NCI-H128 (cell line): ENCODE measurements at regions not wholly inside any gene's neighbourhood (a gene's known extent, or its start where the extent isn't known, plus 50 kb on each side); places are given as distances from the start of the nearest gene placed in this dataset.
"Not testable (repeated sequence)": the region's sequence is repeated elsewhere in the genome, so short reads cannot be mapped to it uniquely, and the experiment has no call there.

Experiments used
- DNase-seq: peaks from one replicate; lab custom pipeline; 2025; ENCODE audit not compliant: unreplicated experiment; lab: John Stamatoyannopoulos, UW

- DNase-seq, result no peak
These were observed 89.1 kb upstream of the NEDD4L start for GRCh38 chr18:57954935-57955334.

- DNase-seq, result no peak
These were observed 90.1 kb upstream of the NEDD4L start for GRCh38 chr18:57953883-57954282.

GRCh38 chr18:57951999-57952774, 91.8 kb upstream of the NEDD4L start:
- DNase-seq, result no peak

- DNase-seq, result no peak
These were observed 92.8 kb upstream of the NEDD4L start for GRCh38 chr18:57951117-57951796.

GRCh38 chr18:57950542-57950941, 93.5 kb upstream of the NEDD4L start:
- DNase-seq, result no peak

GRCh38 chr18:57949335-57949734, 94.7 kb upstream of the NEDD4L start:
- DNase-seq, result not testable (repeated sequence)

GRCh38 chr18:57947117-57947516, 96.9 kb upstream of the NEDD4L start:
- DNase-seq, result no peak

GRCh38 chr18:57943723-57944122, 100.3 kb upstream of the NEDD4L start:
- no peak for DNase-seq

GRCh38 chr18:57942493-57942892, 101.5 kb upstream of the NEDD4L start:
- DNase-seq, result no peak

GRCh38 chr18:57941841-57942489, 102.1 kb upstream of the NEDD4L start:
- no peak for DNase-seq

GRCh38 chr18:57940166-57940660, 103.8 kb upstream of the NEDD4L start:
- no peak for DNase-seq

- not testable (repeated sequence) for DNase-seq
These were observed 109.7 kb upstream of the NEDD4L start for GRCh38 chr18:57934375-57934774.

GRCh38 chr18:57931038-57931437, 113.0 kb upstream of the NEDD4L start:
- no peak for DNase-seq

GRCh38 chr18:57930476-57930875, 113.5 kb upstream of the NEDD4L start:
- DNase-seq, result peak; percentile 52

- no peak for DNase-seq
These were observed 114.1 kb upstream of the NEDD4L start for GRCh38 chr18:57929922-57930321.

- no peak for DNase-seq
These were observed 115.6 kb upstream of the NEDD4L start for GRCh38 chr18:57928466-57928865.

GRCh38 chr18:57927511-57927910, 116.5 kb upstream of the NEDD4L start:
- DNase-seq, result no peak

GRCh38 chr18:57925706-57926105, 118.3 kb upstream of the NEDD4L start:
- DNase-seq, result no peak

GRCh38 chr18:57923611-57924010, 120.4 kb upstream of the NEDD4L start:
- DNase-seq, result no peak

GRCh38 chr18:57922885-57923284, 119.8 kb upstream of the ATP8B1 start:
- DNase-seq, result no peak

- DNase-seq, result no peak
These were observed 118.6 kb upstream of the ATP8B1 start for GRCh38 chr18:57921708-57922107.

GRCh38 chr18:57920036-57920435, 116.9 kb upstream of the ATP8B1 start:
- DNase-seq, result no peak
